Esophagus squamous epithelium (tissue), 5 donors: ENCODE measurements at regions not wholly inside any gene's neighbourhood (a gene's known extent, or its start where the extent isn't known, plus 50 kb on each side); places are given as distances from the start of the nearest gene placed in this dataset.

Experiments
- DNase-seq: peaks from one replicate; lab custom pipeline; 2025; lab: John Stamatoyannopoulos, UW
- H3K27ac ChIP-seq, 4 donors: fragments of 200-600 bp; sonication (generic); one replicate each; pipeline ENCODE4 v1.5.1; 2016 to 2019; ENCODE audit warnings: mild to moderate bottlenecking in 1 of 4
- H3K27me3 ChIP-seq, 4 donors: fragments of 200-600 bp; sonication (generic); 1 replicate in 3 of 4; 2 replicates in 1 of 4; pipeline versions ENCODE4 v1.5.1 to v1.6.0; 2017 to 2021; ENCODE audit warnings: antibody characterized with exemption in 1 of 4
- H3K36me3 ChIP-seq, 3 donors: fragments of 200-600 bp; sonication (generic); one replicate each; pipeline ENCODE4 v1.5.1; 2016 to 2019
- H3K4me1 ChIP-seq, 3 donors: fragments of 200-600 bp; sonication (generic); one replicate each; pipeline ENCODE4 v1.5.1; 2017 to 2019
- H3K4me3 ChIP-seq, 4 donors: fragments of 200-600 bp; sonication (generic); 1 replicate in 3 of 4; 2 replicates in 1 of 4; pipeline ENCODE4 v1.5.1; 2016 to 2019; ENCODE audit warnings: mild to moderate bottlenecking in 2 of 4, moderate library complexity in 1 of 4
- H3K9me3 ChIP-seq, 3 donors: fragments of 200-600 bp; sonication (generic); one replicate each; pipeline ENCODE4 v1.5.1; 2016 to 2019
- CTCF ChIP-seq, 6 experiments: fragments of 450-650 bp in 4 of 6; fragments of 200-600 bp in 2 of 6; sonication (generic) in 2 of 6; IDR thresholded peaks; one replicate each; pipeline ENCODE4 v1.5.1; 2016 to 2019; ENCODE audit warnings: antibody characterized with exemption in 6 of 6, mild to moderate bottlenecking in 4 of 6, moderate library complexity in 4 of 6
- POLR2A ChIP-seq, 4 donors: fragments of 450-650 bp; IDR thresholded peaks; one replicate each; pipeline ENCODE4 v1.6.1; 2017; ENCODE audit warnings: antibody characterized with exemption in 4 of 4, mild to moderate bottlenecking in 4 of 4, moderate library complexity in 3 of 4
- WGBS, 2 donors: methylation state at CpG; one replicate each; pipeline ENCODE4 v1.1.5; 2018; 5-methylcytosine and 5-hydroxymethylcytosine counted together
- intact Hi-C: fragments of 100-400 bp; cut with DNase I; formaldehyde crosslinking; loops from one replicate; pipeline ENCODE4 v1.15.0; 2022
- donor health status: DM: yes; HTN: yes; CAD: no.

- Histone ChIP-seq H3K27ac (no peak overlapping the region), H3K4me3 (no peak overlapping the region), H3K4me1 (no peaks in the 10 kb centered on the region), H3K27me3 (no peaks in the 10 kb centered on the region), H3K9me3 (no peaks in the 10 kb centered on the region), H3K36me3 (no peaks in the 10 kb centered on the region)
- 63 to 71% methylated on average over 9 to 10 of the region's 10 CpGs for WGBS, 2 donors
- intact Hi-C loops, result no loop called here
- no peak for TF ChIP-seq POLR2A (IDR thresholded peaks at IDR 0.05)
- no peak for DNase-seq
Measured at GRCh38 chr6:22643780-22644179, 74.4 kb downstream of the HDGFL1 start.

- 25 to 29% methylated on average over 3 of the region's 3 CpGs for WGBS, 2 donors
- H3K9me3 ChIP-seq, result no peaks in the 10 kb centered on the region
- intact Hi-C loops, result no loop called here
- no peaks in the 10 kb centered on the region for H3K27me3 ChIP-seq
- no peaks in the 10 kb centered on the region for H3K4me1 ChIP-seq
- H3K36me3 ChIP-seq, result no peaks in the 10 kb centered on the region
- H3K4me3 ChIP-seq, result no peak overlapping the region
- H3K27ac ChIP-seq, result no peak overlapping the region
- no peak for TF ChIP-seq POLR2A (IDR thresholded peaks at IDR 0.05)
- TF ChIP-seq CTCF (IDR thresholded peaks at IDR 0.05), result no peak
- no peak for DNase-seq
Measured at GRCh38 chr6:22647719-22648118, 78.4 kb downstream of the HDGFL1 start.

- intact Hi-C loops, result no loop called here
- 81 to 84% methylated on average over 3 of the region's 3 CpGs for WGBS, 2 donors
- H3K9me3 ChIP-seq, result no peaks in the 10 kb centered on the region
Measured at GRCh38 chr6:22651731-22652130, 82.4 kb downstream of the HDGFL1 start.

GRCh38 chr6:22653980-22654610 lies 84.7 kb downstream of the HDGFL1 start:
- H3K4me1 ChIP-seq, result peaks cover 0 to 21% (median 0%) of the 10 kb centered on the region in 3 donors
- H3K36me3 ChIP-seq, result no peaks in the 10 kb centered on the region
- H3K4me3 ChIP-seq, result no peak overlapping the region
- TF ChIP-seq CTCF (IDR thresholded peaks at IDR 0.05), result no peak
- no peak for TF ChIP-seq POLR2A (IDR thresholded peaks at IDR 0.05)
- no peak for DNase-seq
- H3K27me3 ChIP-seq, result no peaks in the 10 kb centered on the region
- WGBS, 2 donors, result 62 to 72% methylated on average over 7 of the region's 7 CpGs
- intact Hi-C loops, result no loop called here
- H3K27ac ChIP-seq, result no peak overlapping the region
- H3K9me3 ChIP-seq, result no peaks in the 10 kb centered on the region

More at GRCh38 chr6:22651731-22652130, 82.4 kb downstream of the HDGFL1 start:
- no peak for TF ChIP-seq CTCF (IDR thresholded peaks at IDR 0.05)
- TF ChIP-seq POLR2A (IDR thresholded peaks at IDR 0.05), result no peak
- no peak for DNase-seq
- no peaks in the 10 kb centered on the region for H3K4me1 ChIP-seq
- no peaks in the 10 kb centered on the region for H3K27me3 ChIP-seq
- no peaks in the 10 kb centered on the region for H3K36me3 ChIP-seq
- no peak overlapping the region for H3K27ac ChIP-seq
- H3K4me3 ChIP-seq, result no peak overlapping the region

GRCh38 chr6:22656706-22657351 lies 87.5 kb downstream of the HDGFL1 start:
- Histone ChIP-seq H3K36me3 (no peaks in the 10 kb centered on the region), H3K4me3 (no peak overlapping the region), H3K4me1 (peaks cover 0 to 21% (median 0%) of the 10 kb centered on the region in 3 donors), H3K27ac (no peak overlapping the region), H3K27me3 (no peaks in the 10 kb centered on the region), H3K9me3 (no peaks in the 10 kb centered on the region)
- DNase-seq, result no peak
- TF ChIP-seq CTCF (IDR thresholded peaks at IDR 0.05), result no peak
- intact Hi-C loops, result no loop called here
- WGBS, 2 donors, result 55 to 60% methylated on average over 3 of the region's 3 CpGs
